ENCODE measurements at regions not wholly inside any gene's neighbourhood (a gene's known extent, or its start where the extent isn't known, plus 50 kb on each side); places are given as distances from the start of the nearest gene placed in this dataset.

DNA sequence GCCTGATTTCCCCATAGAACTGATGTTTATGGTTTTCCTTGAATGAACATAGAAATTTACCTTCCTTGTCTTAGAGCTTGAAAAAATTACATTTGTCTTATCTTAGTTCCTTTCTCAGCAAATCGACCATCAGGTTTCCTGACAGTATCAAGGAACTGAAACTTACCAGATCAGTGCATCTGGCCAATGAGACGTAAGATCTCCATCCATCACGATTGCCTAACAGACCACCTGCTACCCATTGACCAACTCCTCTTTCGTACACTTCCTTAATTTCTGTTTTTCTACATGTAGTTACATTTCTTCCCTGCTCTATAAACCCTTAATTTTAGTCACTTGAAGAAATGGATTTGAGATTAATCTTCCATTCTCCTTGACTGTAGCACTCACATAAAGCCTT, 57.4 kb upstream of the TMPRSS15 start:
- CTCF ChIA-PET = no interaction called here
- no peak for TF ChIP-seq CTBP1 (IDR thresholded peaks at IDR 0.05; ENCODE audit: borderline replicate concordance)
- no peak for TF ChIP-seq NFRKB (IDR thresholded peaks at IDR 0.05)
- TF ChIP-seq BHLHE40 (IDR thresholded peaks at IDR 0.05; ENCODE audit: borderline replicate concordance) = no peak
- no peak for TF ChIP-seq FOXK2 (IDR thresholded peaks at IDR 0.05)
- TF ChIP-seq ZNF384 (IDR thresholded peaks at IDR 0.05) = no peak
- no peak for TF ChIP-seq ELF4 (IDR thresholded peaks at IDR 0.05)
- no peak for TF ChIP-seq HDGF (IDR thresholded peaks at IDR 0.05; ENCODE audit: borderline replicate concordance)
- TF ChIP-seq FOXM1 (IDR thresholded peaks at IDR 0.05; ENCODE audit: borderline replicate concordance) = no peak
- no peak for TF ChIP-seq TARDBP (IDR thresholded peaks at IDR 0.05)
- no peak for TF ChIP-seq SUZ12 (IDR thresholded peaks at IDR 0.05)
- no peak for TF ChIP-seq FOXA1 (IDR thresholded peaks at IDR 0.05)
- no peak for TF ChIP-seq ARNT (IDR thresholded peaks at IDR 0.05)
- TF ChIP-seq L3MBTL2 (conservative IDR thresholded peaks at IDR 0.05) = no peak
- no peak for TF ChIP-seq SP1 (IDR thresholded peaks at IDR 0.05)
- no peak for TF ChIP-seq LEF1 (IDR thresholded peaks at IDR 0.05; ENCODE audit: borderline replicate concordance)
- no peak for DNase-seq (ENCODE audit: extremely low spot score)
- POLR2A ChIA-PET = no interaction called here

DNA sequence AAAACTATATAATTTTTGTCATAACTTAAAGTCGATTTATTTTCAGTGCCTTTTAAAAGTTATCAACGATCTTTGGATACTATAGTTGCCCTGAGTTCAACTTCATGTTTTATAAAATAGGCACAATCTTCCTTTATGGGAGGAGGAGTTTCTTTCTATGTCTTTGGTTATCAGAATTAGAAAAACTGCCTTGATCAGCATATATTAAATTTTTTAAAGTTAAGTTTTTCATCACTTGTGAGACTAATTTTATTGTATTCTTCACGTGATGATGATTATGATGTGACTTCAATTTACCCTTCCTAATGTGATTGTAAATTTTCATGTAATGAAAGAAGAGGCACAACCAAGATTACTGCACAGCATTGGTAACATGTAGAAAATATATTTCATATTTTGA, 58.2 kb upstream of the TMPRSS15 start:
- TF ChIP-seq FOXK2 (IDR thresholded peaks at IDR 0.05) = no peak
- TF ChIP-seq SUZ12 (IDR thresholded peaks at IDR 0.05) = no peak
- TF ChIP-seq SP1 (IDR thresholded peaks at IDR 0.05) = no peak
- TF ChIP-seq TARDBP (IDR thresholded peaks at IDR 0.05) = no peak
- no peak for TF ChIP-seq ELF4 (IDR thresholded peaks at IDR 0.05)
- no peak for TF ChIP-seq LEF1 (IDR thresholded peaks at IDR 0.05; ENCODE audit: borderline replicate concordance)
- no peak for TF ChIP-seq FOXM1 (IDR thresholded peaks at IDR 0.05; ENCODE audit: borderline replicate concordance)
- TF ChIP-seq ARNT (IDR thresholded peaks at IDR 0.05) = no peak
- no peak for TF ChIP-seq PKNOX1 (IDR thresholded peaks at IDR 0.05)
- no peak for TF ChIP-seq NFRKB (IDR thresholded peaks at IDR 0.05)
- DNase-seq (ENCODE audit: extremely low spot score) = no peak
- POLR2A ChIA-PET = no interaction called here
- CTCF ChIA-PET = no interaction called here

DNA sequence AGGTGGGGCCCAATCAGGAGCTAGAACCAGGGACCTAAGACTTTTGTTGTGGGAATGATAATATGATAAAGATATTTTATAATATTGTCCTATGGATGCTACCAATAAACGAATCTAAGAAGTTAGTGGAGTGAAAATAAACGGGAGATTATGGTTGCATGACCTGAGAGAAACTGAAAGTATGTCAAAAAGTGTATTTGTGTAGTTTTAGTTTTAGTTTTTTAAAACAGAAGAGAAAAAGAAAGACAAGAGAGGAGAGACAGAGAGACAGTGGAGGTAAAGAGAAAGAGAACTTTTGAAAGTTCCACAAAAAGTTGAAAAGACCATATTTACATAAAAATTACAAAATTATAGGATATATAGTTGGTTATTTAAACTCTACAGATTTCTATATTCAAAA, 64.1 kb upstream of the TMPRSS15 start:
- no peak for DNase-seq (ENCODE audit: extremely low spot score)
- TF ChIP-seq FOXM1 (IDR thresholded peaks at IDR 0.05; ENCODE audit: borderline replicate concordance) (no peak), PKNOX1 (IDR thresholded peaks at IDR 0.05) (no peak), CTBP1 (IDR thresholded peaks at IDR 0.05; ENCODE audit: borderline replicate concordance) (no peak), L3MBTL2 (conservative IDR thresholded peaks at IDR 0.05) (no peak), SP1 (IDR thresholded peaks at IDR 0.05) (no peak), TARDBP (IDR thresholded peaks at IDR 0.05) (no peak), HDGF (IDR thresholded peaks at IDR 0.05; ENCODE audit: borderline replicate concordance) (no peak), ELF4 (IDR thresholded peaks at IDR 0.05) (no peak), SUZ12 (IDR thresholded peaks at IDR 0.05) (no peak), NFRKB (IDR thresholded peaks at IDR 0.05) (no peak), ZNF384 (IDR thresholded peaks at IDR 0.05) (no peak), LEF1 (IDR thresholded peaks at IDR 0.05; ENCODE audit: borderline replicate concordance) (no peak), BHLHE40 (IDR thresholded peaks at IDR 0.05; ENCODE audit: borderline replicate concordance) (no peak), FOXA1 (IDR thresholded peaks at IDR 0.05) (no peak), ARNT (IDR thresholded peaks at IDR 0.05) (no peak), FOXK2 (IDR thresholded peaks at IDR 0.05) (no peak)
- ChIA-PET CTCF (no interaction called here), POLR2A (no interaction called here)

GRCh38 chr21:18468790-18469189, 65.2 kb upstream of the TMPRSS15 start:
- POLR2A ChIA-PET = no interaction called here
- DNase-seq (ENCODE audit: extremely low spot score) = no peak
- TF ChIP-seq FOXA1 (IDR thresholded peaks at IDR 0.05) (no peak), L3MBTL2 (conservative IDR thresholded peaks at IDR 0.05) (no peak), TARDBP (IDR thresholded peaks at IDR 0.05) (no peak), FOXM1 (IDR thresholded peaks at IDR 0.05; ENCODE audit: borderline replicate concordance) (no peak), NFRKB (IDR thresholded peaks at IDR 0.05) (no peak), ELF4 (IDR thresholded peaks at IDR 0.05) (no peak), FOXK2 (IDR thresholded peaks at IDR 0.05) (no peak), ARNT (IDR thresholded peaks at IDR 0.05) (no peak), BHLHE40 (IDR thresholded peaks at IDR 0.05; ENCODE audit: borderline replicate concordance) (no peak), LEF1 (IDR thresholded peaks at IDR 0.05; ENCODE audit: borderline replicate concordance) (no peak), SP1 (IDR thresholded peaks at IDR 0.05) (no peak), SUZ12 (IDR thresholded peaks at IDR 0.05) (no peak)
- CTCF ChIA-PET = no interaction called here

DNA sequence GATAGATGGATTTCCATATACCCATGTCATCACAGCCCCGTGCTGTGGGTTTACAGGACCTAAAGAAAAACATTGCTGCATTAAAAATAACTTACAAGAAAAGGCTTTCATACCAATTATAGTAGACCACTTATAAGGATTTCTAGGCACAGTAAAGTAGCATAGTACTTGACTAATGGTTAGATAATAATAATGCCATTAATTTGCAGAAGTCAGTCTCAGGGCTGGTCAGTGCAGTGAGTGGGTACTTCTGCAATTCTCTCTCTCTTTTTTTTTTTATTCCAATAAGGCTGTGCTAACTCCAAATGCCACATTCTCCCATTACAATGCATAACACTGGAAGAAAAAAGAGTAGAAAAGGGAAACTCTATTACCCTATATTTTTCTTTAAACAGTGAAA, 73.1 kb upstream of the TMPRSS15 start:
- TF ChIP-seq HDGF (IDR thresholded peaks at IDR 0.05; ENCODE audit: borderline replicate concordance) = no peak
- TF ChIP-seq TARDBP (IDR thresholded peaks at IDR 0.05) = no peak
- TF ChIP-seq CTBP1 (IDR thresholded peaks at IDR 0.05; ENCODE audit: borderline replicate concordance) = no peak
- no peak for TF ChIP-seq SUZ12 (IDR thresholded peaks at IDR 0.05)
- no peak for TF ChIP-seq NFRKB (IDR thresholded peaks at IDR 0.05)
- TF ChIP-seq ARNT (IDR thresholded peaks at IDR 0.05) = no peak
- TF ChIP-seq FOXA1 (IDR thresholded peaks at IDR 0.05) = no peak
- TF ChIP-seq SP1 (IDR thresholded peaks at IDR 0.05) = no peak
- no peak for TF ChIP-seq LEF1 (IDR thresholded peaks at IDR 0.05; ENCODE audit: borderline replicate concordance)
- TF ChIP-seq FOXM1 (IDR thresholded peaks at IDR 0.05; ENCODE audit: borderline replicate concordance) = no peak
- no peak for TF ChIP-seq ELF4 (IDR thresholded peaks at IDR 0.05)
- TF ChIP-seq FOXK2 (IDR thresholded peaks at IDR 0.05) = no peak
- no peak for TF ChIP-seq L3MBTL2 (conservative IDR thresholded peaks at IDR 0.05)
- TF ChIP-seq BHLHE40 (IDR thresholded peaks at IDR 0.05; ENCODE audit: borderline replicate concordance) = no peak
- TF ChIP-seq ZNF384 (IDR thresholded peaks at IDR 0.05) = no peak
- TF ChIP-seq PKNOX1 (IDR thresholded peaks at IDR 0.05) = no peak
- no peak for DNase-seq (ENCODE audit: extremely low spot score)
- POLR2A ChIA-PET = no interaction called here
- CTCF ChIA-PET = no interaction called here

DNA sequence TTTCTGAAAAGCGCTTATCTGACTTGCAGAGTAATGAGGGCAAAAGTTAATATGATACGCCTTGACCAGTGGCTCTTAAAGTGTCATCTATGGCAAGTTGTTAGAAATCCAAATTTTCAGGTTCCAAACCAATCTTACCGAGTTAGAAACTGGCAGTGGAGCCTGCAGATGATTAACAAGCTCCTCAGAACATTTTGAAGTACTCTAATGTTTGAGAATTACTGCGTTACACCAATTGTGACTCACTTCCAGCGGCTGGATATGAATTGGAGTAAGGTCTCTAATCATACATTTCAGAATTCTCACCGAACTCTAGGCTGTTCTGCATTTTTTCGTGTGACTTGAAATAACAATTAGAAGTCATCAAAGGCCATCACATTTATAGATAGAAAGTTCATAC, 73.5 kb upstream of the TMPRSS15 start:
- no peak for DNase-seq (ENCODE audit: extremely low spot score)
- CTCF ChIA-PET = no interaction called here
- TF ChIP-seq BHLHE40 (IDR thresholded peaks at IDR 0.05; ENCODE audit: borderline replicate concordance) (no peak), LEF1 (IDR thresholded peaks at IDR 0.05; ENCODE audit: borderline replicate concordance) (no peak)
- POLR2A ChIA-PET = no interaction called here

All from HEK293T (cell line).